GM18867 (cell line): ENCODE measurements at regions not wholly inside any gene's neighbourhood (a gene's known extent, or its start where the extent isn't known, plus 50 kb on each side); places are given as distances from the start of the nearest gene placed in this dataset.

Source experiments
- ATAC-seq: cut with Tn5 transposase; IDR thresholded peaks from one replicate; pipeline ENCODE4 v1.9.1; 2021; ENCODE audit warnings: mild to moderate bottlenecking, moderate library complexity; ENCODE audit not compliant: unreplicated experiment

DNA sequence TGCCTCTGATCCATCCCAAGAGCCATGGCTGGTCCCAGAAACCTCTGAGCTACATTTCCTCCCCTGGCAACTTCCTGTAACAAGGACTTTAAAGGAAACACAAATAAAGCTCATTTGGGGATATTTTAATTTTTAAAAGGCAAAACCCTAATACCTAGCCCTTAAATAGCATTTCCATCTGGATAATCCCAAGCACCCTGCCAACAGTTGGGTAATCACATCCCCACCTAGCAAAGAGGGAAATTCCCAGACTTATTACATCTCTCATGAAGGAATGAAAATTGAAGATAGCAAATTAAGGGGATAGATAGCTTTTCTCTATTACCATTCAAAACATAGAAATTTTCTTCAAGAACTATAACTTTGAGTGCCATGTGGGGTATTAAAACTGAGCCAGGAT is 213.7 kb upstream of the BMP4 start:
- ATAC-seq: no peak

DNA sequence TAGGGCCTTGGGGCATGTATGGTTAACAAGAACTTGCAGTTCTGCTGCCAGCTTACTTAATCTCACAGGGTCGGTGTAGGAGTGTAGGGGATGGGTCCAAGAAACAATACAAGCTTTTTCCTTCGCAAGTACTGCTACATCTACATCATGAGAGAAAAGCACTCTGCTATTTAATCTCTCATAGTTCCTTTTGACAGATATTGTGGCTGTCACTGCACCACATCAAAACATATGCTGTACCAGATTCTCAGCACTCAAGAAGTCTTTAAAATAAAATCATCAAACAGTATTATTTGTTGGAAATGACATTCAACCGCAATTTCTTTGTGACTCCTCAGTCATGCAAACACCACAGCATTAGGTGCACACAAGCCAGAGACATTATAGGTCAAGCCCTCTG is 215.5 kb upstream of the BMP4 start:
- ATAC-seq: no peak

- no peak for ATAC-seq
Observed at GRCh38 chr14:54172562-54172961, 215.9 kb upstream of the BMP4 start.

- no peak for ATAC-seq
Observed at GRCh38 chr14:54173802-54174201, 217.2 kb upstream of the BMP4 start.

DNA sequence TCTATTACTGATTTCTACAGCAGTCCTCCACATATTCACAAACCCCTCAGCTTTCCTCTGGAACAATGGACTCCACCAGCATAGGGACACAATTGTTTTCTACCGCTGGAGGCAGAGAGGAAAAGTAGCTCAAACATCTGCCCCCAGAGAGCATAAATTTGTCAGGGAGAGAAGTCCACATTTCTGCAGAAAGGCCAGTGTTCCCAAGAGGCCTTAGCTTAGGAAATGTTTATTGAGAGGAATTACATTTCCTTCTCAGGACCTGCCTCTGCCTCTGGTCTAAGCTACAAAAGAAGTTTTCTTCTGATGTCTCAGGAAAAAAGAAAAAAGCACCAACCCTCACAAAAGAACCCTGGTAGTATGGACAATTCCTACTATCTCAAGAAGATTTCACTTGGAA is 217.8 kb upstream of the BMP4 start:
- ATAC-seq: no peak

DNA sequence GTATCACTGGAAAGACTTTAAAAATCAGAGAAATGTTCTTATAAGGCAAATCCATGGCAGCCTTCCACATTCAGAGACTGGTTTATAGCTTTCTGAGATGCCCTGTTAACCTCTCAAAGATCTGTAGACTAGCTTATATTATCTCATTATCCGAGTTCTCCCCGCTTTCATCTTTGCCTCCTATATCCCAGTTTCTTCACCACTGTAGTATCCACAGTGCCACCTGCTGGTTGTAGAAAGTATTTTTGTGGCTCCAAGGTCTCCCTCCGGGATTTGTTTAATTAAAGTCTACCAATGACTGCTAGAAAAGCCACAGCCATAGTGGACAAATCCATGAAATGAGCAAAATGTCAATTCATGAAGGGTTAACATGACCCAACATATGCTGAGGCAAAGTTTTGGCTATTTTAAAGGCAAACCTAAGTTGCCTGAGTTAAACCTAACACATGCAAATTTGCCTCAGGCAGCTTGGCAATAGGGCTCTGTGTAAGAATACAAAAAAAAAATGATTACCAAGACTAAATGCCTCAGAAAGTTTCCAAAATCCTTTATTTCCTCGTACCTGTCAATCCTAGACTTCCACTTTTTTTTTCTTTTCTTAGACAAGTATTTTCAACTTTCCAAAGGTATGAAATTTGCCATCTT is 218.8 kb upstream of the BMP4 start:
- no peak for ATAC-seq

DNA sequence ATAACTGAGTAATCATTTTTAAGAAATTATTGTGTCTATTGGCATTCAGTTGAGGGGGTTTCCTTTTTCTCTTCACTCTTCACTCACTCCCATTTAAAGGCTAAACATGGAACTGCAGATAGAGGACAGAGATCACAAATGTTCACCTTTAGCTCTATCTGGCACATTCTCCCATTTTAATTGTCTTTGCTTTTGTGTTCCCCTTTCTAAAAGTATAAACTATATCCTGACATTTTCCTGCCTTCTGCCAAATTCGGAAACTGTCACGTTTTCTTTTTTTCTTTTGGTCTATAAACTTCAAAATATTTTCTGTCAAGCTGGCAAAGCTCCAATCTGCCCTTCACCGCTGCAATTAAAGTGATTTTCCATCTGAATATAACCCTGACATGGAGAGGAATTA is 219.8 kb upstream of the CDKN3 start:
- no peak for ATAC-seq

- no peak for ATAC-seq
Observed at GRCh38 chr14:54177641-54178621, 218.9 kb upstream of the CDKN3 start.

- no peak for ATAC-seq
Observed at GRCh38 chr14:54182419-54183045, 214.3 kb upstream of the CDKN3 start.

- no peak for ATAC-seq
Observed at GRCh38 chr14:54186821-54187763, 209.7 kb upstream of the CDKN3 start.

- no peak for ATAC-seq
Observed at GRCh38 chr14:54188064-54188666, 208.6 kb upstream of the CDKN3 start.

- no peak for ATAC-seq
Observed at GRCh38 chr14:54189333-54189732, 207.5 kb upstream of the CDKN3 start.

DNA sequence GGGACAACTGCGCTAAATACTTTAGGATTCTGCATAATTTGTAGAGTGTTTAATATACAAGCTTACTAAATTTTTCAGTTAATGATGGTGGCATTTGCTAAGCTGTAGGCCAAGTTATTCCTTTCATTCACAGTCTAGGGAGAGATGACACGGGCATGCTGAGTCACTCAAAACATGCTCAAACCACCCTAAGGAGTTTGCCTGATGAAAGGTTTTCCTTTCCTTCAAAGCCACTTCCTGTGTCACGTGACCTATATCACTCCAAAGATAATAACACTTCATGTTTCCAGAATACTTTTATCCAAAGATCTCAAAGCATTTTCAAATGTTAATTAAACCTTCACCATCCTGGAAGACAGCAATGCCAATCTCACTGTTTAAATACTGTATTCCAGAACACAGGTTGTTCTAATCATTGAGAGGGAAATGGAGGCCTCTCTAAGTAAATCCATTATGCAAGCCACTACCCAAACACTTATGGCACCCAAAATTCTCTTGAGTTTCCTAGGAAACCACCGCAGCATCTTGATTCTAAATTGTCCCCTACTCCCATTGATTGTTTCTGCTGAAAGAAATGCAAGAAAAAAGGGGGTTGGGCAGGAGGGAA is 207.0 kb upstream of the CDKN3 start:
- no peak for ATAC-seq

- ATAC-seq: no peak
Observed at GRCh38 chr14:54191846-54192245, 205.0 kb upstream of the CDKN3 start.

GRCh38 chr14:54192610-54193009 is 204.2 kb upstream of the CDKN3 start:
- no peak for ATAC-seq

DNA sequence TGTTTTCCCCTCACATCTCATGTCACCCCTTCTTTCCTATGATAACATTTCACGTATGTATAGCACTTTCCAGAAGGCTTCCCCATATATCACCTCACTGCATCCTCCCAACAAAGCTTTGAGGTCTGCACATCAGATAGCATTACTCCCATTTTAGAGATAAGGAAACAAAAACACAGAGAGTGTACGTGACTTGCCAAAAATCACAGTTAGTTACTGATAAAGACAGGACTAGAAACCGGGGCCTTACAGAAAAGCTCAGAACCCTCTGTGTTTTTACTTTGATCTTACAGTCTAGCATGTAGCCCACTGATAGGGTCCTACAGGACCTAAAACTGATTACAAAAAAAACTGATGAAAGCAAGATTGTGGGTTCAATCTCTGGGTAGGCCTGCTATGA is 202.9 kb upstream of the CDKN3 start:
- ATAC-seq: no peak

- ATAC-seq: no peak
Observed at GRCh38 chr14:54194501-54194900, 202.3 kb upstream of the CDKN3 start.

DNA sequence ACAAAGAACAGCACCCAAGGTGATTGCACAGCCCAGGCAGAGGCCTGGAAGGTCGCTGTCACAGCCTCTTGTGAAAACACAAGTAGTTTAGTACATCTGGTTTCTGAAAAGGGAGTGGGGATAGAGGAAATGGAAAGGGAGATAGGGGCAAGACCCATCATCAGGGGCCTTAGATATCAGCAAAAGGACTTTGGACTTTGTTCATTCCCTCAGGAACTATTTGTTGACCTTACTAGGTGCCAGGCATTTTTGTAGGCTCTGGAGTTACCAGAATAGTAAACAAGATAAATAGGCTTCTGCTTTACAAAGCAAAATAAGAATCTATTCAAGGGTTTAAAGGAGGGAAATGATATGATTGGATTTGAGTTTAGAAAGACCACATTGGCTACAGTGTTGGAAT is 199.4 kb upstream of the CDKN3 start:
- ATAC-seq: no peak

- no peak for ATAC-seq
Observed at GRCh38 chr14:54200726-54201125, 196.1 kb upstream of the CDKN3 start.

- ATAC-seq: no peak
Observed at GRCh38 chr14:54202288-54202687, 194.5 kb upstream of the CDKN3 start.
